A549 (cell line): ENCODE measurements at regions not wholly inside any gene's neighbourhood (a gene's known extent, or its start where the extent isn't known, plus 50 kb on each side); places are given as distances from the start of the nearest gene placed in this dataset.

Source experiments
- ATAC-seq, 2 experiments: fragments of 200-7000 bp in 1 of 2; fragments of >200 bp in 1 of 2; cut with Nextera tagmentation in 1 of 2; cut with Tn5 transposase in 1 of 2; 3 replicates each; pipeline versions ENCODE4 v1.8.0 to v1.9.1; 2018 to 2020; ENCODE audit warnings: mild to moderate bottlenecking in 1 of 2, moderate library complexity in 1 of 2
- CTCF ChIA-PET: fragments of 300-600 bp; sonication (Branson Sonifier 250); formaldehyde crosslinking; extraction: SDS; loops from one replicate; lab custom pipeline; 2021; ENCODE audit warnings: antibody characterized with exemption, inconsistent platforms; lab: Yijun Ruan, JAX
- POLR2A ChIA-PET: fragments of 350-600 bp; formaldehyde crosslinking; extraction: SDS; loops from one replicate; lab custom pipeline; 2021; ENCODE audit warnings: antibody characterized with exemption, inconsistent platforms; lab: Yijun Ruan, JAX
- DNase-seq, 2 experiments: peaks; one replicate each; pipeline versions ENCODE4 v3.0.0 to v3.0.0-alpha.2; 2011 to 2016; ENCODE audit warnings: low read depth in 1 of 2, low spot score in 1 of 2
- FAIRE-seq: peaks from 2 replicates; lab custom pipeline; 2011; peaks lifted over from hg19 to GRCh38; lab: Jason Lieb, UNC
- H3K27ac ChIP-seq, 2 experiments: fragments of >200 bp; sonication (Bioruptor Twin); formaldehyde crosslinking; 3 replicates each; pipeline ENCODE4 v1.5.1; 2016 to 2017
- H3K4me1 ChIP-seq: fragments of >200 bp; sonication (Bioruptor Twin); formaldehyde crosslinking; 3 replicates; pipeline ENCODE4 v1.6.1; 2016
- H3K4me2 ChIP-seq: fragments of >200 bp; sonication (Bioruptor Twin); formaldehyde crosslinking; 3 replicates; pipeline ENCODE4 v1.6.1; 2016
- H3K4me3 ChIP-seq: fragments of >200 bp; sonication (Bioruptor Twin); formaldehyde crosslinking; 3 replicates; pipeline ENCODE4 v1.5.1; 2016
- H3K9me3 ChIP-seq: fragments of >200 bp; sonication (Bioruptor Twin); formaldehyde crosslinking; 3 replicates; pipeline ENCODE4 v1.6.1; 2016
- ATOH8 ChIP-seq: fragments of 250-450 bp; sonication (Bioruptor Pico); IDR thresholded peaks from 2 replicates; pipeline ENCODE4 v1.5.0; 2020; ENCODE audit warnings: low read depth, mild to moderate bottlenecking, moderate library complexity
- BHLHE40 ChIP-seq: IDR thresholded peaks from 2 replicates; pipeline ENCODE4 v1.6.1; 2012; ENCODE audit warnings: low read depth, low read length, inconsistent platforms
- CEBPB ChIP-seq, 2 experiments: fragments of >200 bp in 1 of 2; sonication (Bioruptor Twin) in 1 of 2; formaldehyde crosslinking in 1 of 2; IDR thresholded peaks; 2 replicates each; pipeline ENCODE4 v1.6.1; 2012 to 2016
- E2F6 ChIP-seq: IDR thresholded peaks from 2 replicates; pipeline ENCODE4 v1.6.1; 2012; ENCODE audit warnings: low read depth, borderline replicate concordance
- FOSL2 ChIP-seq, 2 experiments: fragments of 450-650 bp in 1 of 2; fragments of >200 bp in 1 of 2; sonication (Bioruptor Twin) in 1 of 2; formaldehyde crosslinking; IDR thresholded peaks; 2 replicates each; pipeline versions ENCODE4 v1.5.0 to v1.6.1; 2016 to 2020; ENCODE audit warnings: mild to moderate bottlenecking in 1 of 2, moderate library complexity in 1 of 2
- HDAC2 ChIP-seq: fragments of 200-600 bp; sonication (generic); IDR thresholded peaks from 2 replicates; pipeline ENCODE4 v1.6.1; 2016
- HMGXB4 ChIP-seq: fragments of 250-450 bp; sonication (Bioruptor Pico); IDR thresholded peaks from 2 replicates; pipeline ENCODE4 v1.5.0; 2021; ENCODE audit warnings: mild to moderate bottlenecking, moderate library complexity, borderline replicate concordance
- HOXA7 ChIP-seq: fragments of 250-450 bp; sonication (Bioruptor Pico); IDR thresholded peaks from 2 replicates; pipeline ENCODE4 v1.5.0; 2020; ENCODE audit warnings: mild to moderate bottlenecking, moderate library complexity
- JUNB ChIP-seq: fragments of >200 bp; sonication (Bioruptor Twin); formaldehyde crosslinking; IDR thresholded peaks from 2 replicates; pipeline ENCODE4 v1.6.1; 2016
- KDM1A ChIP-seq: fragments of 200-600 bp; sonication (generic); IDR thresholded peaks from 2 replicates; pipeline ENCODE4 v1.6.1; 2016; ENCODE audit warnings: low read depth, mild to moderate bottlenecking
- NFE2L2 ChIP-seq: fragments of 150-350 bp; conservative IDR thresholded peaks from 2 replicates; pipeline ENCODE4 v1.6.1; 2014; ENCODE audit warnings: low read length
- PBX3 ChIP-seq: IDR thresholded peaks from 2 replicates; pipeline ENCODE4 v1.6.1; 2012
- PHF8 ChIP-seq: fragments of 200-600 bp; sonication (generic); IDR thresholded peaks from 2 replicates; pipeline ENCODE4 v1.6.1; 2016; ENCODE audit warnings: low read depth, mild to moderate bottlenecking, antibody characterized with exemption, moderate library complexity, borderline replicate concordance
- POLR2AphosphoS2 ChIP-seq: conservative IDR thresholded peaks from 2 replicates; pipeline ENCODE4 v1.6.1; 2012; ENCODE audit warnings: low read length, improper control_type of control experiment, inconsistent platforms
- RARB ChIP-seq: fragments of 250-450 bp; sonication (Bioruptor Pico); IDR thresholded peaks from 2 replicates; pipeline ENCODE4 v1.8.0; 2021; ENCODE audit warnings: mild to moderate bottlenecking, moderate library complexity
- REST ChIP-seq: fragments of 200-600 bp; sonication (generic); IDR thresholded peaks from 2 replicates; pipeline ENCODE4 v1.6.1; 2016; ENCODE audit warnings: antibody characterized with exemption, mild to moderate bottlenecking, moderate library complexity
- RFX5 ChIP-seq: fragments of 450-650 bp; IDR thresholded peaks from 2 replicates; pipeline ENCODE4 v1.7.1; 2014; ENCODE audit warnings: antibody characterized with exemption, mild to moderate bottlenecking, moderate library complexity
- SMC3 ChIP-seq: fragments of >200 bp; sonication (Bioruptor Twin); formaldehyde crosslinking; IDR thresholded peaks from 3 replicates; pipeline ENCODE4 v1.6.1; 2018; ENCODE audit warnings: inconsistent platforms
- SREBF2 ChIP-seq: fragments of 450-650 bp; IDR thresholded peaks from 2 replicates; pipeline ENCODE4 v1.6.1; 2014; ENCODE audit warnings: mild to moderate bottlenecking, moderate library complexity
- TFCP2L1 ChIP-seq: fragments of 250-450 bp; sonication (Bioruptor Pico); IDR thresholded peaks from 2 replicates; pipeline ENCODE4 v1.5.0; 2021; ENCODE audit warnings: mild to moderate bottlenecking
- TP53 ChIP-seq: fragments of 250-450 bp; sonication (Bioruptor Pico); IDR thresholded peaks from 2 replicates; pipeline ENCODE4 v1.5.0; 2021; ENCODE audit warnings: mild to moderate bottlenecking, moderate library complexity
- ZFP36 ChIP-seq: fragments of 450-650 bp; IDR thresholded peaks from 2 replicates; pipeline ENCODE4 v1.6.1; 2014; ENCODE audit warnings: borderline replicate concordance; ENCODE audit not compliant: partially characterized antibody
- ZNF302 ChIP-seq: fragments of 250-450 bp; sonication (Bioruptor Pico); IDR thresholded peaks from 2 replicates; pipeline ENCODE4 v1.9.0; 2021; ENCODE audit warnings: inconsistent platforms, mild to moderate bottlenecking, moderate library complexity
- WGBS: methylation state at CpG from one replicate; pipeline ENCODE4 v1.1.6; 2017; ENCODE audit errors: missing lambda C conversion rate; 5-methylcytosine and 5-hydroxymethylcytosine counted together

DNA sequence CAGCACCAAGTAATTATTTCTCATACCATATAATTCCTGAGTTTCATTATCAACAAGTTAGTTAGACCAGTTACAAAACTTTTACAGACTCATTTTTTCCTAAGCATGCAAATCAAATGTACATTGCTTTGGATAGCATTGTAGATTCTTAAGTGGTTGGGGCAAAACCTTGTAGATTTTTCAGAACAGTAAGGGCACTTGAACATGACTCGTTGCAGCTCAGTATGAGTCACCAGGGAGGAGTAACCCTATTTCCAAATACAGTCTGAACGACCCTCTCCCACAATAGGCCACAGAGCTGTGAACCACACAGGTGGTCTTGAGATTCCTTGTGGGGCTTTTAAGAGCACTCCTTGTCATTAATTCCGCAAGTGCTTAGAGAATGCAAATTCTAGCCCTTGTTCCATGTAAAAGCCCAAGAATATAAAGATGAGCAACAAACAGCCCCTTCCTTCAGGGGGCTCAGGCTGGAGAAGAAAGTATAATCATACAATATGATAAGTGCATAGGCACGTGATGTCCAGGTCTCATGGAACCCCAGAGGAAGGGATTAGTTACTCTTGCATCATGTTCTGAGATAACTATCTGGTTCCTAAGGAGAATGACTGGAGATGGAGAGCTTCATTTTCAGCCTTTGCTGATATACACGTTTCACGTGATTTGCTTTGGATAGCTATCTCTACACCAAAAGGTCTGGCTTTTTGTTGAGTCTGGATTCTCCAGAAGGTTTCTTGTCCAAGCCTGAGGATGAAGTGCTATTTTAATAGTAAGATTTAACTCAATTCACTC is 295.7 kb downstream of the KCNN2 start:
- no peak for FAIRE-seq
- Histone ChIP-seq H3K27ac (no peak overlapping the region), H3K4me2 (no peak overlapping the region), H3K4me3 (no peak overlapping the region), H3K4me1 (no peaks in the 10 kb centered on the region), H3K9me3 (no peaks in the 10 kb centered on the region)
- DNase-seq: no peak
- ChIA-PET CTCF (no interaction called here), POLR2A (no interaction called here)
- ATAC-seq: no peak
- WGBS: 4% methylated on average over 6 of the region's 6 CpGs
- TF ChIP-seq SREBF2: no peak
- no peak for TF ChIP-seq RARB (CRISPR knock-in tag)
- no peak for TF ChIP-seq HMGXB4 (CRISPR knock-in tag)
- no peak for TF ChIP-seq ATOH8 (CRISPR knock-in tag)
- no peak for TF ChIP-seq ZNF302 (CRISPR knock-in tag)

- Histone ChIP-seq H3K9me3 (no peaks in the 10 kb centered on the region), H3K4me1 (no peaks in the 10 kb centered on the region), H3K4me3 (no peak overlapping the region), H3K4me2 (no peak overlapping the region), H3K27ac (no peak overlapping the region)
- no peak for ATAC-seq
- CTCF ChIA-PET: no interaction called here
- no peak for TF ChIP-seq NFE2L2
- no peak for TF ChIP-seq HDAC2
- TF ChIP-seq ATOH8 (CRISPR knock-in tag): no peak
- TF ChIP-seq PBX3: no peak
- no peak for TF ChIP-seq BHLHE40
- no peak for TF ChIP-seq ZFP36
- TF ChIP-seq JUNB: no peak
- no peak for TF ChIP-seq CEBPB (IDR thresholded peaks at IDR 0.05)
- no peak for TF ChIP-seq PHF8
- no peak for TF ChIP-seq RFX5
- no peak for TF ChIP-seq POLR2AphosphoS2
- TF ChIP-seq RARB (CRISPR knock-in tag): no peak
- TF ChIP-seq E2F6: no peak
- TF ChIP-seq HOXA7 (CRISPR knock-in tag): no peak
- TF ChIP-seq TFCP2L1: no peak
- DNase-seq: no peak
- POLR2A ChIA-PET: no interaction called here
- 0% methylated on average over 1 of the region's 1 CpG for WGBS
- no peak for FAIRE-seq
These were observed 288.0 kb downstream of the KCNN2 start for GRCh38 chr5:114649878-114650277.

GRCh38 chr5:114648940-114649339 is 287.1 kb downstream of the KCNN2 start:
- CTCF ChIA-PET: no interaction called here
- H3K9me3 ChIP-seq: no peaks in the 10 kb centered on the region
- no peak for ATAC-seq
- DNase-seq: no peak
- FAIRE-seq: no peak
- POLR2A ChIA-PET: no interaction called here
- H3K27ac ChIP-seq: no peak overlapping the region
- no peak overlapping the region for H3K4me3 ChIP-seq
- H3K4me1 ChIP-seq: no peaks in the 10 kb centered on the region
- 3% methylated on average over 2 of the region's 2 CpGs for whole genome bisulfite sequencing
- no peak overlapping the region for H3K4me2 ChIP-seq
- TF ChIP-seq TP53 (no peak), SMC3 (no peak), FOSL2 (IDR thresholded peaks at IDR 0.05) (no peak), FOSL2 (CRISPR knock-in tag; IDR thresholded peaks at IDR 0.05) (no peak), RARB (CRISPR knock-in tag) (no peak), KDM1A (no peak), HDAC2 (no peak), REST (no peak)
